HG02970 (cell line): ENCODE measurements at regions not wholly inside any gene's neighbourhood (a gene's known extent, or its start where the extent isn't known, plus 50 kb on each side); places are given as distances from the start of the nearest gene placed in this dataset.

Experiments
- ATAC-seq: cut with Tn5 transposase; IDR thresholded peaks from one replicate; pipeline ENCODE4 v1.9.1; 2021; ENCODE audit warnings: mild to moderate bottlenecking, moderate library complexity, moderate number of reproducible peaks; ENCODE audit not compliant: unreplicated experiment, low FRiP score

GRCh38 chr20:6831461-6831860 lies 64.0 kb downstream of the BMP2 start:
- ATAC-seq, result no peak

DNA sequence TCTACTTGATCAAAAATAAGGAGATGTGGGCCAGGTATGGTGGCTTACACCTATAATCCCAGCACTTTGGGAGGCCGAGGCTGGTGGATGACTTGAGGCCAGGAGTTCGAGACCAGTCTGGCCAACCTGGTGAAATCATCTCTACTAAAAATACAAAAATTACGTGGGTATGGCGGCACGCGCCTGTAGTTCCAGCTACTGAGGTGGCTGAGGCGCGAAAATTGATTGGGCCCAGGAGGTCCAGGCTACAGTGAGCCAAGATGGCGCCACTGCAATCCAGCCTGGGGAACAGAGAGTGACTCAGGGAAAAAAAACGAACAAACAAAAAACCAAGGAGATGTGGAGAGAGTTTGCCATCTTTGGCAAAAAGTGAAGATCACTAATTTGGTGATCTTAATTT lies 65.3 kb downstream of the BMP2 start:
- no peak for ATAC-seq

- ATAC-seq, result no peak
These were observed 68.1 kb downstream of the BMP2 start for GRCh38 chr20:6835609-6836008.

GRCh38 chr20:6836821-6837374 lies 69.4 kb downstream of the BMP2 start:
- ATAC-seq, result no peak

GRCh38 chr20:6837730-6838129 lies 70.2 kb downstream of the BMP2 start:
- ATAC-seq, result no peak

GRCh38 chr20:6838181-6838826 lies 70.8 kb downstream of the BMP2 start:
- ATAC-seq, result no peak

DNA sequence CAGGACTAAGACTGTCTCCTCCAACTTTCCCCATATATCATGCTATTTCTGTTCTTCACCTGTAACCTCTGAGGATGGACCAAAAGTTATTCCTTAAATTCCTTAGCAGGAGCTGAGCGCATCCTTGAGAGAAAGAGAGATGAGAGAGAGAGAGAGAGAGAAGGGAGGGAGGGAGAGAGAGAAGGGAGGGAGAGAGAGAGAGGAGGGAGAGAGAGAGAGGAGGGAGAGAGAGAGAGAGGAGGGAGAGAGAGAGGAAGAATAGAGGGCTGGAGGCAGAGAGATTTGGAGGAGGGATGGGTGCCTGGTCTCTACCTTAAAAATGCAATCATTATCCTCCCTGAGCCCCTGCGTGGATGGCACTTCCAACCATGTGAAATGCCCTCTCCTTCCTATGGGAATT lies 73.6 kb downstream of the BMP2 start:
- no peak for ATAC-seq

DNA sequence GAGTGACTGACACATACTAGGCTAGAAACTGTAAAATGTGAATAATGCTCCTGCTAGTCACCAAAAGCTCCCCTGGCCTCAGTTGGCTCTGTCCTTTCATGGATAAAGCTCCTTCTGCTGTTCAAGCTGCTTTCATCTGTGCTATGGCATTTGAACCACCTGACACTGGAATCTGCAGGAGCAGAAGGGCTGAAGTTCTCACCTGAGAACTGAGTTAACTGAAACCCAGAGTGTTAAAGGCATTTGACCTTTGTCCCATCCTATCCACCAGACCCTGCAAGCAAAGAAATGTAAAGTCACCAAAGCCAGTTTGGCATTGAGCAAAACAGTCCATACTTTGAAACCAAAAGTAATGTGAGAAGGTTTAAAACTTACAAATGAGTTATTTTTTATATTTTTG lies 77.7 kb downstream of the BMP2 start:
- ATAC-seq, result no peak

GRCh38 chr20:6848041-6848440 lies 80.6 kb downstream of the BMP2 start:
- ATAC-seq, result no peak

DNA sequence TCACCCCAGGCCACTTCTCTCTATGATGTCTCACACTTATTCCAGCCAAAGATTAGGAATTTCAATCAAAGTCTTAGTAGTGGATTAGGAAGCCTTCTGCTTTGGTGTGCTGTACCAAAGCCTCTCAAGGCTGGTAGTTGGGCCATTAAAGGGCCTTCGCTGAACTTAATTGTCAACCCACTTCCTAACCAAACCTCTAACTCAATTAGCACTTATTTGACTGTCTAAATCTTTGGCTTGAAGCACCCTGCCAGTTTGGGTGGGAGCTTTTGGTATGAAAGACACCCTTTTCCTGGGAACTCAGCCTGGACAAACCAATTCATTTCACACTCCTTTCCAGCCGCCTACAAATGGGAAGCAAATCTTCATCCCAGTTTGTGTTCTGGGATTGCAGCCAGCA lies 81.5 kb downstream of the BMP2 start:
- ATAC-seq, result no peak

GRCh38 chr20:6851136-6851535 lies 83.7 kb downstream of the BMP2 start:
- ATAC-seq, result no peak

DNA sequence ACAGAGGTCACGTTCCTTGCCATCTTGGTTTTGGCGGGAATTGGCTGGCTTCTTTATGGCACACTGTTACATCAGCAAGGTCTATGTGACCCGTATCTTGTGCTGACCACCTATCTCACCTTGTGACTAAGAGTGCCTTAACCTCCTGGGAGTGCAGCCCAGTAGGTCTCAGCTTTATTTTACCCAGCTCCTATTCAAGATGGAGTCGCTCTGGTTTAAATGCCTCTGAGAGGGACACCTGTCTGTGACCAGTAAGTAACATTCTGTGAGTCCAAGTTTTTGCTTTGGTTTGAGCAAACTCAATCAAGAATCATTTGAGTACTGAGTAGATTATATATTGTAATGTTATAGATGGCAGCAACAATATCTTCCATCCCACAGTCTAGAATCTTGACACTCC lies 85.0 kb downstream of the BMP2 start:
- ATAC-seq, result no peak

DNA sequence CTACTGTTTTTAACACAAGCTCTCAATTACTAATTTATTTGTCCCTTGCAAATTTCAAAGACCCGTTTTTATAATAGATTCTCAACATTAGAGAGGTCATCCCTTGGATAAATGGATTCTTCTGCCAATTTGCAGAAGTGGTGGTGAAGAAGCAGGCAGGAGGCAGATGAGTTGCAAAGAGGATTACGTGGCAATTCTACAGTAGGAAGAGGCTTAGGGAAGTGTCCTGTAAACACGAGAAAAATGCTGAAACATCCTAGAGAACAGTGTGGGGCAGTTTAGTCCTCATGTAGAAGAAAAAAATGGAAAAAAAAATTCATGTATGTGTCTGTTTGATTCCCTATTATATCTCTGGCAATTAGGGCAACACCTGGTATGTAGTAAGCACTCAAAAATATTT lies 87.6 kb downstream of the BMP2 start:
- no peak for ATAC-seq

DNA sequence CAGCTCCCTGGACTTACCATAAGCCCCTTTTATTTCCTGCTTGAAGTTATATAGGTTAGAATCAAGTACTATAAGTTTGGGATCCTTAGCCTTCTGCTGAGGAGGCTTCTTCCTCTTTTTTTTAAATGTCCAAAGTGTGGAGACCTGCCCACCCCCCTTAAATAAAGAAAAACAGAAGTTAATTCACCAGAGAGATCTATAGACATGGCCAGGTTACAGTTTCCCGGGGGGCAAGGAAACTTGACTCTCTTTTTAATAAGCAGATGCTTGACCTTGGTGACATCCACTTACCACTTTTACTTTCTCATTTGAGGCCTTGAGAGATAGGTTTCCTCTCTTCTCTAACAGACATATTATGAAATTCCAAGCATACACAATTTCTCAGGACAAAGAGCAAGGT lies 88.3 kb downstream of the BMP2 start:
- ATAC-seq, result no peak

- ATAC-seq, result no peak
These were observed 90.4 kb downstream of the BMP2 start for GRCh38 chr20:6857927-6858326.

GRCh38 chr20:6863355-6863754 lies 95.9 kb downstream of the BMP2 start:
- ATAC-seq, result no peak

GRCh38 chr20:6863798-6864201 lies 96.3 kb downstream of the BMP2 start:
- ATAC-seq, result no peak

DNA sequence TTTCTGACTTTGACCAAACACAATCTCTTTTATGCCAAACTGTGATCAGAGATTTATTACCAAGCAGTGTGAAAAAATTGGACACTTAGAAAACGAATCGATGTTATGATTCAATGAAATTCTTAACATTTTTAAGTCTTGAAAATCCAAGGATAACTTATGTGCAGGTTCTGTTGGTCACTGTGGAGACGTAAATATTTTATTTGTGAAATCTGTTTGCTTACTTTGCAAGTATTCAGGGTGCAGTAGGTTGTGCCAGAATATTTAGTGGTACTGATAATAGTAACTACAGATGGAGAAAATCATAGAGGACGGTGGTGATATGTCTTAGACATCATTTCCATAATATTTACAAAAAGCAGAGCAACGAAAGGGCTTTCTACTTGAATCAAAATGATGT lies 97.3 kb downstream of the BMP2 start:
- no peak for ATAC-seq

GRCh38 chr20:6866741-6867140 lies 99.3 kb downstream of the BMP2 start:
- no peak for ATAC-seq

DNA sequence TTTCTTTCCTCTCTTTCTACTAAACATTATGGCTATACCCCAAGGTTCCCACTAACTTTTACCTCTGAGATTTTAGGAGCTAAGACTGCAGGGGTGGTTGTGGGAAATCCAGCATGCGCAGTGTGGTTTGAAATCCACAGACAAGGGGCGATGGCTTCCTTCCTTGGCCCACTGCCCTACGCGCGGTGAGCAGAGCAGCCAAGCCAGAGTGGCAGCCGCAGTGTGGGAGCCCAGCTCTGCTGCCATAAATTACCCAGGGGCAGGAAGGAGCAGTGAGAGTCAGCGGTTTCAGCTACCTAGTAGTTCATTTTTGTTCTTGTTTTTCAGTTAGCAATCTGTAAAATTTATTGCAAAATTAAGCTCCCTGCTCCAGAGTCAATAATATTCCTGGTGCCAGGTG lies 101.4 kb downstream of the BMP2 start:
- no peak for ATAC-seq

GRCh38 chr20:6870559-6870958 lies 103.1 kb downstream of the BMP2 start:
- no peak for ATAC-seq

DNA sequence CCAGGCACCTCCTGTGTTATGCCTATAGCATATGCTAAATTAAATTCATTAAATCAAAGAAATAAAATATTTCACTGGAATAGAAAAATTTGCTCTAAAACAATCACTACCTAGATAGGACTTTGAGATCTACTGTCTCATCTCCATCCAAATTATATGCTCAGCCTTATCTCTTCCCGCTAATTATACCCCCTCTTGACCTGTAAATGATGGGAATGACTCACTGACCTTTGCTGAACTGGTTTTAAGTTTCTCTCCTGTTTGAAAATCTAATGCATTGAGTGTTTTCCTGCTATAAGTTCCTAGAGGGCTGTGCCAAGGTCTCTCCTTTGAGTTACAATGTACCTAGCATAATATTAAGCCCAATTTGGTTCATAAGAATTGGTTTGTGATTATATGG lies 110.1 kb downstream of the BMP2 start:
- ATAC-seq, result no peak
